Memory B cell (primary cell): ENCODE measurements at regions not wholly inside any gene's neighbourhood (a gene's known extent, or its start where the extent isn't known, plus 50 kb on each side); places are given as distances from the start of the nearest gene placed in this dataset.

Experiments used
- ATAC-seq: fragments of 150-1000 bp; cut with Tn5 transposase; 2 replicates; pipeline ENCODE4 v1.10.0; 2021; ENCODE audit warnings: low read depth, mild to moderate bottlenecking, moderate library complexity
- DNase-seq, 2 donors: peaks; one replicate each; pipeline ENCODE4 v3.0.0; 2022; ENCODE audit warnings: low spot score in 2 of 2
- H3K27ac Mint-ChIP-seq: one replicate; pipeline ENCODE4 v1.8.0; 2022; ENCODE audit warnings: mild to moderate bottlenecking, moderate library complexity, mixed read lengths
- H3K27me3 Mint-ChIP-seq: one replicate; pipeline ENCODE4 v1.8.0; 2022; ENCODE audit warnings: mixed read lengths
- H3K36me3 Mint-ChIP-seq: one replicate; pipeline ENCODE4 v1.8.0; 2022; ENCODE audit warnings: mild to moderate bottlenecking, mixed read lengths
- H3K4me1 Mint-ChIP-seq: one replicate; pipeline ENCODE4 v1.8.0; 2022; ENCODE audit warnings: mixed read lengths
- H3K4me3 Mint-ChIP-seq: one replicate; pipeline ENCODE4 v1.8.0; 2022; ENCODE audit warnings: mild to moderate bottlenecking, moderate library complexity, mixed read lengths
- H3K9me3 Mint-ChIP-seq: one replicate; pipeline ENCODE4 v1.8.0; 2022; ENCODE audit warnings: mixed read lengths

GRCh38 chr14:22487941-22488340 lies 101.1 kb downstream of the DAD1 start:
- no peak for DNase-seq
- H3K27ac Mint-ChIP-seq: peak overlapping the region; percentile 96
- H3K9me3 Mint-ChIP-seq: no peaks in the 10 kb centered on the region
- H3K36me3 Mint-ChIP-seq: no peaks in the 10 kb centered on the region
- H3K4me1 Mint-ChIP-seq: peaks cover 72% of the 10 kb centered on the region
- H3K27me3 Mint-ChIP-seq: peaks cover 20% of the 10 kb centered on the region
- ATAC-seq: no peak
- H3K4me3 Mint-ChIP-seq: no peak overlapping the region

- no peak for DNase-seq
- no peak for ATAC-seq
- Mint-ChIP-seq H3K4me3 (no peak overlapping the region), H3K27ac (peak overlapping the region; percentile 96), H3K36me3 (no peaks in the 10 kb centered on the region), H3K4me1 (peaks cover 77% of the 10 kb centered on the region), H3K9me3 (no peaks in the 10 kb centered on the region), H3K27me3 (peaks cover 21% of the 10 kb centered on the region)
Measured at GRCh38 chr14:22487401-22487800, 101.6 kb downstream of the DAD1 start.

- no peak for ATAC-seq
- H3K27ac Mint-ChIP-seq: peak overlapping the region; percentile 91
- H3K27me3 Mint-ChIP-seq: peaks cover 20% of the 10 kb centered on the region
- no peak for DNase-seq
- H3K4me3 Mint-ChIP-seq: peak overlapping the region; percentile 31
- peaks cover 77% of the 10 kb centered on the region for H3K4me1 Mint-ChIP-seq
- no peaks in the 10 kb centered on the region for H3K36me3 Mint-ChIP-seq
- H3K9me3 Mint-ChIP-seq: no peaks in the 10 kb centered on the region
Measured at GRCh38 chr14:22486675-22487074, 102.3 kb downstream of the DAD1 start.

- Mint-ChIP-seq H3K4me1 (peaks cover 79% of the 10 kb centered on the region), H3K27ac (peak overlapping the region; percentile 91), H3K36me3 (no peaks in the 10 kb centered on the region)
Measured at GRCh38 chr14:22485649-22486048, 103.4 kb downstream of the DAD1 start.

GRCh38 chr14:22485178-22485577 lies 103.8 kb downstream of the DAD1 start:
- Mint-ChIP-seq H3K4me1 (peaks cover 77% of the 10 kb centered on the region), H3K9me3 (no peaks in the 10 kb centered on the region), H3K4me3 (no peak overlapping the region), H3K27ac (peak overlapping the region; percentile 91), H3K27me3 (peaks cover 14% of the 10 kb centered on the region), H3K36me3 (no peaks in the 10 kb centered on the region)
- DNase-seq (no peak), ATAC-seq (no peak)

More at GRCh38 chr14:22485649-22486048, 103.4 kb downstream of the DAD1 start:
- no peak for ATAC-seq
- no peaks in the 10 kb centered on the region for H3K9me3 Mint-ChIP-seq
- no peak for DNase-seq
- peaks cover 15% of the 10 kb centered on the region for H3K27me3 Mint-ChIP-seq
- H3K4me3 Mint-ChIP-seq: peak overlapping the region; percentile 22

- Mint-ChIP-seq H3K27ac (peak overlapping the region; percentile 91), H3K36me3 (no peaks in the 10 kb centered on the region), H3K4me1 (peaks cover 76% of the 10 kb centered on the region), H3K27me3 (peaks cover 11% of the 10 kb centered on the region), H3K9me3 (no peaks in the 10 kb centered on the region), H3K4me3 (no peak overlapping the region)
- DNase-seq (no peak), ATAC-seq (no peak)
Measured at GRCh38 chr14:22484632-22485031, 104.4 kb downstream of the DAD1 start.

- Mint-ChIP-seq H3K36me3 (no peaks in the 10 kb centered on the region), H3K4me3 (peak overlapping the region; percentile 64), H3K27ac (peak overlapping the region; percentile 91), H3K4me1 (peaks cover 77% of the 10 kb centered on the region), H3K9me3 (no peaks in the 10 kb centered on the region), H3K27me3 (peaks cover 11% of the 10 kb centered on the region)
- peak; percentile 33 for ATAC-seq
- no peak for DNase-seq
Measured at GRCh38 chr14:22483863-22484593, 105.0 kb downstream of the DAD1 start.

GRCh38 chr14:22482782-22483553 lies 106.1 kb downstream of the DAD1 start:
- peak overlapping the region; percentile 64 for H3K4me3 Mint-ChIP-seq
- DNase-seq (no peak), ATAC-seq (no peak)
- H3K36me3 Mint-ChIP-seq: no peaks in the 10 kb centered on the region
- peaks cover 6% of the 10 kb centered on the region for H3K27me3 Mint-ChIP-seq
- peak overlapping the region; percentile 91 for H3K27ac Mint-ChIP-seq
- no peaks in the 10 kb centered on the region for H3K9me3 Mint-ChIP-seq
- peaks cover 74% of the 10 kb centered on the region for H3K4me1 Mint-ChIP-seq

- Mint-ChIP-seq H3K36me3 (no peaks in the 10 kb centered on the region), H3K27ac (peak overlapping the region; percentile 91), H3K9me3 (no peaks in the 10 kb centered on the region), H3K27me3 (peaks cover 6% of the 10 kb centered on the region), H3K4me3 (peak overlapping the region; percentile 72), H3K4me1 (peaks cover 72% of the 10 kb centered on the region)
- no peak for ATAC-seq
- no peak for DNase-seq
Measured at GRCh38 chr14:22482085-22482694, 106.8 kb downstream of the DAD1 start.

- no peaks in the 10 kb centered on the region for H3K36me3 Mint-ChIP-seq
- H3K27me3 Mint-ChIP-seq: peaks cover 7% of the 10 kb centered on the region
- no peaks in the 10 kb centered on the region for H3K9me3 Mint-ChIP-seq
- ATAC-seq (no peak), DNase-seq (no peak)
- peaks cover 71% of the 10 kb centered on the region for H3K4me1 Mint-ChIP-seq
- H3K4me3 Mint-ChIP-seq: peak overlapping the region; percentile 72
- peak overlapping the region; percentile 91 for H3K27ac Mint-ChIP-seq
Measured at GRCh38 chr14:22481546-22481945, 107.5 kb downstream of the DAD1 start.

- peaks cover 74% of the 10 kb centered on the region for H3K4me1 Mint-ChIP-seq
- H3K27me3 Mint-ChIP-seq: peaks cover 5% of the 10 kb centered on the region
- H3K36me3 Mint-ChIP-seq: no peaks in the 10 kb centered on the region
Measured at GRCh38 chr14:22479776-22480464, 109.1 kb downstream of the DAD1 start.

GRCh38 chr14:22479132-22479531 lies 109.9 kb downstream of the DAD1 start:
- Mint-ChIP-seq H3K4me1 (peaks cover 75% of the 10 kb centered on the region), H3K4me3 (peak overlapping the region; percentile 72), H3K36me3 (no peaks in the 10 kb centered on the region), H3K27ac (peak overlapping the region; percentile 91), H3K9me3 (no peaks in the 10 kb centered on the region), H3K27me3 (peaks cover 5% of the 10 kb centered on the region)
- DNase-seq (no peak), ATAC-seq (no peak)

More at GRCh38 chr14:22479776-22480464, 109.1 kb downstream of the DAD1 start:
- peak overlapping the region; percentile 91 for H3K27ac Mint-ChIP-seq
- ATAC-seq (no peak), DNase-seq (no peak)
- H3K4me3 Mint-ChIP-seq: peak overlapping the region; percentile 72
- no peaks in the 10 kb centered on the region for H3K9me3 Mint-ChIP-seq

GRCh38 chr14:22478670-22479069 lies 110.4 kb downstream of the DAD1 start:
- Mint-ChIP-seq H3K4me3 (peak overlapping the region; percentile 72), H3K27ac (peak overlapping the region; percentile 91), H3K4me1 (peaks cover 73% of the 10 kb centered on the region), H3K27me3 (peaks cover 5% of the 10 kb centered on the region), H3K36me3 (no peaks in the 10 kb centered on the region), H3K9me3 (no peaks in the 10 kb centered on the region)
- ATAC-seq: no peak
- no peak for DNase-seq
